Brain pericyte (primary cell): ENCODE measurements at regions not wholly inside any gene's neighbourhood (a gene's known extent, or its start where the extent isn't known, plus 50 kb on each side); places are given as distances from the start of the nearest gene placed in this dataset.

Source experiments
- DNase-seq: peaks from one replicate; pipeline ENCODE4 v3.0.0-alpha.2; 2012; ENCODE audit warnings: low read depth, low spot score

DNA sequence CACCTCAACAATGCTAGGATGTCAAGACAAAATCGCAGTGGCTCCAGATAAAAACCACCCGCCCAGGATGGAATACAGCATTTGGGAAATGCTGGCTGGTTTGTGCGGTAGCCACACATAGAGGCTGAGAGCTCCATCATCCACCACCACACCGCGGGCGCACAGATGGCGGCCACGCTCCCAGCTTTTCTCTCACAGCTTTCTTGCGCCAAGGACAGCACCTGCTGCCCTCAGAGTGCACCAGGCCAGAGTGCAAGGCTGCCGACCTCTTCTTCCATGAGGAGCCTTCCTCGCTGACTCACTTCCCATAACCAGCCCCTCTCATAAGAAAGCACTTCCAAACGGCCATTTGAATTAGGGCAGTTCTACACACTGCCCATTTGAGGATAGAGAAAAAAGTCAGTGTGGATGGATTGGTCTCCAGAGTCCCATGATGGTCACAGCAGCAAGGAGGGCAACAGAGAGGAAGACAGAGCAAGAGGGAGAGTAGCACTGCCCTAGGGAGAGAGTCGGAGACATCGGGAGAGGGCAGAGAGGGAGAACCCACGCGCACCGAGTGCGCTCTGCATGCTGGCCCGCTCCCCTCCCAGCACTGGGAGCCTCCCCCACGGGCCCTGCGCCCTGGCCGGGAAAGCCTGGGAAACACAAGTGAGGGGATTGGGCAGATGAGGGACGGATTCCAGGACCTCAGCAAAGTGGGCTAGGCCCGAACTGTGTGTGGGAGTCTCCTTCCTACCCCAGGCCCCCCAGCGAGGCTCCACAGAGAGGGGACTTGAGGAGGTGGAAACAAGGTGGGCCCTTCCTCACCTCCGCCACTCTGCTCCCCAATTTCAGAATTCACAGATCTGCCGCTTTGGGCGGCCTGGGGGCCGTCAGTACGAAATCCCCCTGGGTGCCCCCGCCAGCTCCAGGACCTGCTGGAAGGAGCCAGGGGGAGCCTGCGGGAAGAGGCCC lies 156.9 kb downstream of the USP12 start:
- DNase-seq: no peak

GRCh38 chr13:27012482-27013197 lies 159.0 kb downstream of the USP12 start:
- DNase-seq: no peak

GRCh38 chr13:27011661-27012060 lies 159.9 kb downstream of the USP12 start:
- DNase-seq: no peak

GRCh38 chr13:27008733-27009132 lies 162.9 kb downstream of the USP12 start:
- DNase-seq: no peak

- DNase-seq: no peak
Measured at GRCh38 chr13:27007166-27007565, 164.4 kb downstream of the USP12 start.

DNA sequence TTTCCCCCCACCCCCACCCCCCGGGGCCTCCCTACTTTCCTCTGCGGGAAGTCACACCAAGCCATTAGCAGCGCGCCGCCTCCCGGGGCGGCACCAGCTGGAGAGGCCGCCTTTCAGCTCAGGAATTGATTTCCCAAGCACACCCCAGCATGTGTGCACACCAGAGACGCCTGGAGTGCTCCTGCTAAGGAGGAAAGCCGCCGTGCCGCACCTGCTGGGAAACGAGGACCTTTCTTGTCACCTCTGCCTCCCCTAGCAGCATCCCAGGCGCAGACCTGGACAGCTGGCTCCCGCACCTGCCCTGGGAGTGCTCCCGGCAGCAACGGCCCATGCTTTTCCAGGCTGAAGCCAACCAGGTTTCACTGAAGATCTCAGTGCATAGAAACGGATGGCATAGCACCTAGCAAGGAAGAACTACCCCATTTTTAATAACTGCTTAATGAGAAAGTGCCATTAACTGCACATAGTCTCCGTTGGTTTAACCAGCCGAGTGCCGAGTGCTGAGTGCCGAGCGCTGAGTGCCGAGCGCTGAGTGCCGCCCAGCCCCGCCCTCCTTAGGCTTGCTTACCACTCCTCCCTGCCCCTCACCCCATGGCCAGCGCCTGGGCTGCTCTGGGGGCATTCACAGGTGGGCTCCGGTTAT lies 165.0 kb downstream of the USP12 start:
- DNase-seq: no peak

- DNase-seq: no peak
Measured at GRCh38 chr13:27005976-27006518, 165.6 kb downstream of the USP12 start.

DNA sequence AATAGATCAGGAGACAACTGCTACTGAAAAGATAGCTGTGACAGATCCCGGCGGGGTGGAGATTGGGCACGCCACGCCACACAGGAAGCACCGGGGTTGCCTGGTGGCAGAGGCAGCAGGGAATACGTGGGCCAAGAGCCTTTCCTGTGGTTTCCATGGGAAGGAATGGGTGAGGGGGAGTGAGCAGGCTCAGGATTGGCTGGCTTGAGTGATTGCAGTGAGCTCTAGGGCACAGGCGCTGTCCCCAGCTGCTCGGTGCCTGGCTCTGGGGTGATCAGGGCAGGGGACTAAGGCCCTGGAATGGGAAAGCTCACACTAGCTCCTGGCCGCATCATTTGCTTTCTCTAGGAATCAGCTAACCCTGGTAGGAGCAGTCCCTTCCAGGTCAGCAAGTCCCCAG lies 166.1 kb downstream of the USP12 start:
- DNase-seq: no peak

DNA sequence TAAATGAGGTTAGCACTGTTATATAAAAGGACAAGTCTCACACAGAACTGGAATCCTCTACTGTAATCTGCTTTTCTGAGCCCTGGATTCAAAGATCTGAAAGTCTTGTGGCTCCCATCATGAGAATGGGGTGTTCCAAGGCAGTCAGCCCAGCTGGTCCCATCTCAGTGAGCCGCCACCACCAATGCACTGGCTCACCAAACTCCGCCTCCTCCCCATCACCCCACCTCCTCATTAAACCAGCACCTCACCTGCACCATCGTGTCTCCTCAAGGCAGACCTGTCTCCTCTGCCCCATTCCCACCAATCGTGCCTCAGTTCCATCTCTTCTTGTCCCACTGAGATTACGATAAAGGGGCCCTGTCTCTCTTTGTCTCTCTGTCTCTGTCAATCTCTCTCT lies 166.7 kb downstream of the USP12 start:
- no peak for DNase-seq

GRCh38 chr13:27004326-27004725 lies 167.3 kb downstream of the USP12 start:
- DNase-seq: no peak

- DNase-seq: no peak
Measured at GRCh38 chr13:27001705-27002104, 169.9 kb downstream of the USP12 start.

DNA sequence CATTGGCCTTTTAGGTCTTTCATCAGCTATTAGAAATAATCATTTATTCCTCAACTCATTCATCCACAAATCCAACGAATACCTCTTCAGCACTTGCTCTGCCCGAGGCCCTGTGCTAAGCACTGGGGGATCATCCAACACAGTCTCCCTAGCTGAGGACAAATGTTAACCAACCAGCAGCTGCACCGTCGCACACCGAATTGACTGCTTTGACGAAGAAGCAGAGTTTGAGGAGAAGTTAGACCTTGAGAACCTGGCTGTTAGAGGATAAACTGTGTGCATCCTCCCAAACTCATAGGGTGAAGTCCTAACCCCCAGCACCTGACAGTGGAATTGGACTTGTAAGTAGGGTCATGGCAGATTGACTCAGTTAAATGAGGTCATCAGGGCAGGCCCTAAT lies 170.9 kb downstream of the USP12 start:
- DNase-seq: no peak

- DNase-seq: no peak
Measured at GRCh38 chr13:26999499-26999898, 172.1 kb downstream of the USP12 start.

- DNase-seq: no peak
Measured at GRCh38 chr13:26998292-26998691, 173.3 kb downstream of the USP12 start.

- DNase-seq: no peak
Measured at GRCh38 chr13:26996965-26997752, 174.5 kb downstream of the USP12 start.

DNA sequence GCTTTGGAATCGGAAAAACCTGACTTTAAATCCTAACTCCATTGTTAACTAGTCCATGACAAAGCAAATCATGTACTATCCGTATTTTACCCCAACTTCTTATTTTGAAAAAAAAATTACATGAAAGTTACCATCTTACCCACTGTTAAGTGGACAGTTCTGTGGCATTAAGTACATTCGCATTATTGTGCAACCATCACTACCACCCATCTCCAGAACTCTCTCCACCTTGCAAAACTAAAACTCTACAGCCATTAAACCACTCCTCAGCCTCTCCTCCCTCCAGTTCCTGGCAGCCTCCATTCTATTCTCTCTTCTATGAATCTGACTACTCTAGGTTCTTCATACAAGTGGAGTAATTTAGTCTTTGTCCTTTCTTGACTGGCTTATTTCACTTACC lies 176.5 kb downstream of the USP12 start:
- no peak for DNase-seq

DNA sequence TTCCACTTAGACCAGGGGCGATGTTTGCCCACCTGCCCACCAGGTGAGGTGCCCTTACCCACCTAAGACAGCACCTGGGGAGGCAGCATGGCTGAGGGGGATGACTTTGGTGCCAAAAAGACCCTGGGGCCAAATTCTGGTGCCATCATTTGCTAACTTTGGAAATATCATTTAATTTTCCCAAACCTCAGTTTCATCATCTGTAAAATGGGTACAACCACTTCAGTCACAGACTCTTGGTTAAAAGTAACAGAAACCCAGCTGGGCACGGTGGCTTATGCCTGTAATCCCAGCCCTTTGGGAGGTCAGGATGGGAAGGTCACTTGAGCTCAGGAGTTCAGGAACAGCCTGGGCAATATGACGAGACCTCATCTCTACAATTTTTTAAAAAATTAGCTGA lies 177.8 kb downstream of the USP12 start:
- DNase-seq: no peak

DNA sequence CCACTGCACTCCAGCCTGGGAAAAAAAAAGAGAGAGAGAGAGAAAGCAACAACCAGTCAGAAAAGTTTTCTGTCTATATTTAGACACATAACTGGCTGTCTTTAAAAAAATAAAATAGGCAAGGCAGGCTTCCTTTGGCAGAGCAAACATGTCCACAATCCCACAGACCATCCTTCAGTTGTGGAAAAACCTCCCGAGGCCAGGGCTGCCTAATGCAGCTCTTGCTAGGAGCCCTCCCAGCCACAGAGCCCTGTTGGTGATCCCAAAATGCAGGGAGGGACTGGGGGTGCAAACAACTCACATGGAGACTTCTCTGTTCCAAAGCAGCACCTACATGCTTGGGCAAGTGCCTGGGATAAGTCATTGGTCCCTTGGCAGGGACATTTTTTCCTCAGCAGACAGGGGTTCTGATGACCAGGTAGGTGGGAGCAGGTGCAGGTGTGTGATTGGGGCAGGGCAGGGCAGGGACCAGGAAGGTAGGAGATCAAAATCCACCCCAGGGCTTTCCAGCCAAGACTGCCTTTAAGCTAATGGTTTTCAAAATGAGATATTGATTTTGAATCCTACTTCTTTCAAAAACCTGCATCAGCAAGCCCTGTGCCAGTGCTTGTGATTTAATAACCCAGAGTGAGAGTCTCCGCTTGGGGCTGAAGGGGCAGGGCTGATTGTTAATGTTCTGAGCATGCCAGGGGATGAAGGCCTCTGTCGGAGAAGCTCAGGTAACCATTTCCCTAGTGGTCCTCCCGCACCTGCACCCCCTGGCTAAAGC lies 178.5 kb downstream of the USP12 start:
- no peak for DNase-seq

DNA sequence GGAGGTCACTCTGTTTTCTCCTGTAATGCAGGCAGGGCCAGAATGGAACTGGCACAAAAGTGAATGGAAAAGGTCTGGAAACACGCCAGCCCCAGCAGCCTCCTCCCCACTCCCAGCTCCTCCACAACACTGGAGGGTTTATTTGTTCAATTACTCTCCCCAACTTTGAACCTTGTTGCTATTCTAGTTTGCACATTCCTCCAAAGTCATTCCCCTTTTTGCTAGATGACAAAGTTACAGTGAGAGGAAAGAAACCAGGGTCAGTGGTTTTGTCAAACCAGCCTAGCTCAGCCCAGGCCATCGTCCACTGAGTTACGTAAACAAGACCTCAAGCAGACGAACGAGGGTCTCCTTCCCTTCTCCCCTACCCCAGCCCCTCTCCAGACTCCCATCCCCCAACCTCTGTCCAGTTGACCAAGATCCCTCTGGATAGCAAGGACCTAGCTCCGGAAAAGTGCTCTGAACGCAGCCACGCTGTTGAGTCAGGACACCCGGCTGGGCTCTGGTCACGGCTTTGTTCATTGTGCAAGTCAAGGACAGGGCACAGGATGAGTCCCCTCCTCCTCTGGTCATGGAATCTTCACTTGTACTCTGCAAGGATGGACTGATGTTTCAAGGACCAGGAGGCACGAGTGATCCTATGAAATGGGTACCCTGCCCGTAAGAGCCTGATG lies 180.0 kb downstream of the USP12 start:
- DNase-seq: no peak
